HEK293 (cell line): ENCODE measurements at regions not wholly inside any gene's neighbourhood (a gene's known extent, or its start where the extent isn't known, plus 50 kb on each side); places are given as distances from the start of the nearest gene placed in this dataset.

Experiments used
- AEBP2 ChIP-seq: fragments of 450-650 bp; formaldehyde crosslinking; IDR thresholded peaks from 2 replicates; pipeline ENCODE4 v1.5.1; 2016; ENCODE audit warnings: missing biosample characterization, missing genetic modification characterization, borderline replicate concordance
- CTCF ChIP-seq: fragments of 450-650 bp; formaldehyde crosslinking; IDR thresholded peaks from 2 replicates; pipeline ENCODE4 v1.5.1; 2016; ENCODE audit warnings: missing biosample characterization, missing genetic modification characterization
- YY1 ChIP-seq: fragments of 450-650 bp; formaldehyde crosslinking; IDR thresholded peaks from 2 replicates; pipeline ENCODE4 v1.5.1; 2018; ENCODE audit warnings: missing biosample characterization, missing genetic modification characterization
- ZBTB6 ChIP-seq: fragments of 450-650 bp; formaldehyde crosslinking; IDR thresholded peaks from 2 replicates; pipeline ENCODE4 v1.5.1; 2017; ENCODE audit warnings: missing biosample characterization, missing genetic modification characterization
- ZNF24 ChIP-seq: fragments of 450-650 bp; formaldehyde crosslinking; IDR thresholded peaks from 2 replicates; pipeline ENCODE4 v1.5.1; 2016; ENCODE audit warnings: missing biosample characterization, missing genetic modification characterization
- ZNF747 ChIP-seq: fragments of 450-650 bp; formaldehyde crosslinking; IDR thresholded peaks from 2 replicates; pipeline ENCODE4 v1.5.1; 2016; ENCODE audit warnings: missing biosample characterization, missing genetic modification characterization

- TF ChIP-seq CTCF: no peak
- no peak for TF ChIP-seq YY1 (tag by site-specific recombination)
- TF ChIP-seq ZNF24: no peak
- no peak for TF ChIP-seq AEBP2
- TF ChIP-seq ZNF747 (tag by site-specific recombination): no peak
- TF ChIP-seq ZBTB6 (tag by site-specific recombination): no peak
Observed at GRCh38 chr6:130671577-130671976, 155.6 kb upstream of the SMLR1 start.
